ENCODE measurements at regions not wholly inside any gene's neighbourhood (a gene's known extent, or its start where the extent isn't known, plus 50 kb on each side); places are given as distances from the start of the nearest gene placed in this dataset.

DNA sequence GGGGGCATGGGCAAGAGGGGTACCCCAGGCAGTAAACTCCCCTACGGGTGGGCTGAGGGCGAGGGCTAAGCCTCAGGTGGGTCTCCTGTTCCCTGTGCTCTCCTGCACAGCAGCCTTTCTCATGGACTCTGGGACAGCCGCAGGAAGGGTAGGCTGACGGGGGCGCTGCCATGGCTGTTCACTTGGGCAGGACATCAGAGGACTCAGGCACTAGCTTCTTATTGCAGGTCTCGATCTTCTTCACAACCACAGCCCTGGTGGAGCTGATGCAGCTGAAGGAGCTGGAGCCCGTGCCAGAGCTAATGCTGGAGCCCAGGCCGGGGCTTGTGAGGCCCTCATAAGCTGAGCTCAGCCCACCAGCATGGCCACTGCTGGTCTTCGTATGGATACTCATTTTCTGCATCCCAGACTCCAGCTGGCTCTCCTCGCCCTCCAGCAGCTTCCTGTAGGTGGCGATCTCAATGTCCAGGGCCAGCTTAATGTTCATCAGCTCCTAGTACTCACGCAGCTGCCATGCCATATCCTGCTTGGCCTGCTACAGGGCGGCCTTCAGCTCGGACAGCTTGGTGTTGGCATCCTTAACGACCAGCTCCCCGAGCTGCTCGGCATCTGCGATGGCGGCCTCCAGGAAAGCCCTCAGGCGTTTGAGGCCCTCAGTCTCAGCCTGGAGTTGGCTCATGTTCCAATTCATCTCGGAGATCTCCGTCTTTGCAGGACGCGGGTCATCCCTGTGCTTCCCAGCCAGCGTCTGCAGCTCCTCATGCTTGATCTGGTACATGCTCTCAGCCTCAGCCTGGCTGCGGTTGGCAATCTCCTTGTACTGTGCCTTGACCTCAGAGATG lies 359.8 kb upstream of the SETBP1 start:
- H3K36me3 ChIP-seq (ENCODE audit: control insufficient read depth in 2 of 2, insufficient read depth in 1 of 2, low read length in 2 of 2), result no peaks in the 10 kb centered on the region
- H3K27ac ChIP-seq (ENCODE audit: extremely low read depth, low read depth, low read length), result no peak overlapping the region
- ChIA-PET POLR2A (no interaction called here), CTCF (interaction anchor here (0.7 to 2.0 kb wide), 4 partner anchors 23 to 892 kb away, joined by 3 to 7 read pairs (median 3); no protein-coding TSS in a partner anchor)
- H3K4me1 ChIP-seq (ENCODE audit: control insufficient read depth, insufficient read depth, low read length), result no peaks in the 10 kb centered on the region; the same call in 1 of the 2 replicates
- no peak overlapping the region for H3K4me3 ChIP-seq (ENCODE audit: low read depth, low read length)
- H3K9me3 ChIP-seq (ENCODE audit: control insufficient read depth, insufficient read depth, low read depth, low read length), result no peaks in the 10 kb centered on the region
- TF ChIP-seq ZXDB (tag by site-specific recombination; IDR thresholded peaks at IDR 0.05) (no peak), REPIN1 (tag by site-specific recombination; IDR thresholded peaks at IDR 0.05; ENCODE audit: low read depth) (no peak), ZNF221 (tag by site-specific recombination; IDR thresholded peaks at IDR 0.05; ENCODE audit: borderline replicate concordance) (no peak), ZNF548 (tag by site-specific recombination; IDR thresholded peaks at IDR 0.05) (no peak), ZNF292 (tag by site-specific recombination; IDR thresholded peaks at IDR 0.05; ENCODE audit: borderline replicate concordance, low read depth) (no peak), ZNF10 (tag by site-specific recombination; IDR thresholded peaks at IDR 0.05) (no peak), ZNF555 (tag by site-specific recombination; conservative IDR thresholded peaks at IDR 0.05) (no peak), ZEB2 (tag by site-specific recombination; IDR thresholded peaks at IDR 0.05) (no peak), ZNF473 (tag by site-specific recombination; IDR thresholded peaks at IDR 0.05) (no peak), ZNF629 (tag by site-specific recombination; IDR thresholded peaks at IDR 0.05) (no peak), ZNF621 (tag by site-specific recombination; IDR thresholded peaks at IDR 0.05) (no peak), ZNF341 (tag by site-specific recombination; IDR thresholded peaks at IDR 0.05; ENCODE audit: low read depth) (no peak), ZNF791 (tag by site-specific recombination; IDR thresholded peaks at IDR 0.05) (no peak)
- TF ChIP-seq, protein P1, sequence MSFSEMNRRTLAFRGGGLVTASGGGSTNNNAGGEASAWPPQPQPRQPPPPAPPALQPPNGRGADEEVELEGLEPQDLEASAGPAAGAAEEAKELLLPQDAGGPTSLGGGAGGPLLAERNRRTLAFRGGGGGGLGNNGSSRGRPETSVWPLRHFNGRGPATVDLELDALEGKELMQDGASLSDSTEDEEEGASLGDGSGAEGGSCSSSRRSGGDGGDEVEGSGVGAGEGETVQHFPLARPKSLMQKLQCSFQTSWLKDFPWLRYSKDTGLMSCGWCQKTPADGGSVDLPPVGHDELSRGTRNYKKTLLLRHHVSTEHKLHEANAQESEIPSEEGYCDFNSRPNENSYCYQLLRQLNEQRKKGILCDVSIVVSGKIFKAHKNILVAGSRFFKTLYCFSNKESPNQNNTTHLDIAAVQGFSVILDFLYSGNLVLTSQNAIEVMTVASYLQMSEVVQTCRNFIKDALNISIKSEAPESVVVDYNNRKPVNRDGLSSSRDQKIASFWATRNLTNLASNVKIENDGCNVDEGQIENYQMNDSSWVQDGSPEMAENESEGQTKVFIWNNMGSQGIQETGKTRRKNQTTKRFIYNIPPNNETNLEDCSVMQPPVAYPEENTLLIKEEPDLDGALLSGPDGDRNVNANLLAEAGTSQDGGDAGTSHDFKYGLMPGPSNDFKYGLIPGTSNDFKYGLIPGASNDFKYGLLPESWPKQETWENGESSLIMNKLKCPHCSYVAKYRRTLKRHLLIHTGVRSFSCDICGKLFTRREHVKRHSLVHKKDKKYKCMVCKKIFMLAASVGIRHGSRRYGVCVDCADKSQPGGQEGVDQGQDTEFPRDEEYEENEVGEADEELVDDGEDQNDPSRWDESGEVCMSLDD (tag by site-specific recombination; IDR thresholded peaks at IDR 0.05), result no peak

DNA sequence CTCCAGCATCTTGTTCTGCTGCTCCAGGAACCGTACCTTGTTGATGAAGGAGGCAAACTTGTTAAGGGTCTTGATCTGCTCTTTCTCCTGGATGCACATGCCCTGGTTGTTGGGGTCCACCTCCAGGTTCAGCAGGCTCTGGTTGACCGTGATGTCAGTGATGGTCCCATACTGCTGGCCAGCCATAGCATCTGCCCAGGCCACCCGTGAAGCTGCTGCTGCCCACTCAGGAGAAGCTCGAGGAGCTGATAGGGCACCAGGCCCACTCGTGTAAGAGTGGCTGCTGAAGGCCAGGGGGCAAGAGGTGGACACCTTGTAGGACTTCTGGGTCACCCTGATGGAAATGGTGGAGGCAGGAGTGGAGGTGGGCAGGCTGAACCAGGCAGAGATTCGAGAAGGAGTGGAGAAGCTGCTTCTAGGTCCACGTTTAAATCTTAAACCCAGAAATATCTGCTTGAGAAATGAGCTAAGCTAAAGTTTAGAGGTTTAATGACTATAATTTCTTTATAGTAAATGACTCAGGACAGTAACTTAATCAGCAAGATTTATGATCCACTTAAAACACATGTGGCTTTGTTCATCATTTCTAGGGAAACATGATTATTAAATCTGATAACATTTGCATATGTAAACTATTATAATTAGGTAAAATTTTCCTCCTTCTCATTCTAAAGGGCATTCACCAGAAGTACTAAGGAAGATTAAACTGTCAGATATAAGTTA lies 358.7 kb upstream of the SETBP1 start:
- Histone ChIP-seq H3K27ac (ENCODE audit: extremely low read depth, low read depth, low read length) (no peak overlapping the region), H3K4me1 (ENCODE audit: control insufficient read depth, insufficient read depth, low read length) (no peaks in the 10 kb centered on the region; the same call in 1 of the 2 replicates), H3K9me3 (ENCODE audit: control insufficient read depth, insufficient read depth, low read depth, low read length) (no peaks in the 10 kb centered on the region), H3K4me3 (ENCODE audit: low read depth, low read length) (no peak overlapping the region), H3K36me3 (ENCODE audit: control insufficient read depth in 2 of 2, insufficient read depth in 1 of 2, low read length in 2 of 2) (no peaks in the 10 kb centered on the region)
- CTCF ChIA-PET, result interaction anchor here (0.6 to 2.0 kb wide), 3 partner anchors 28 to 701 kb away, joined by 3 to 7 read pairs (median 3); no protein-coding TSS in a partner anchor
- TF ChIP-seq ZNF174 (tag by site-specific recombination; IDR thresholded peaks at IDR 0.05), result no peak
- POLR2A ChIA-PET, result no interaction called here

DNA sequence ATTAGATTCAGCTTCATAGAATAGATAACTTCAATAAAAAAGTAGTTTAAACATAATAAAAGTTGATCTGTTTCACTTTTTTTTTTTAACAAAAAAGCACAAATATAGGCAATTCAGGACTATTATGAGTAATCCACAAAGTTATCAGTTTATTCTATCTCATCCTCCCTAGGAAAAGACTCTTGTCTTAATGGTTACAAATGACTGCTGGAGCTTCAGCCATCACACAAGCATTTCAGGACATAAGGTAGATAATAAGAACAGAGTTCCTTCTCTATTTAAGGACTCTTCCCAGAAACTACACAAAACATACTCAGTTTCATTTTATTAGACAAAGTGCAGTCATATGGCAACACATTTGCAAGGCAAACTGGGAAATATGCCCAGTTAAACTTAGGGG lies 357.6 kb upstream of the SETBP1 start:
- Histone ChIP-seq H3K9me3 (ENCODE audit: control insufficient read depth, insufficient read depth, low read depth, low read length) (no peaks in the 10 kb centered on the region), H3K4me3 (ENCODE audit: low read depth, low read length) (no peak overlapping the region), H3K27ac (ENCODE audit: extremely low read depth, low read depth, low read length) (no peak overlapping the region), H3K36me3 (ENCODE audit: control insufficient read depth in 2 of 2, insufficient read depth in 1 of 2, low read length in 2 of 2) (no peaks in the 10 kb centered on the region), H3K4me1 (ENCODE audit: control insufficient read depth, insufficient read depth, low read length) (no peaks in the 10 kb centered on the region; the same call in 1 of the 2 replicates)
- ChIA-PET CTCF (interaction anchor here (0.9 kb wide), 1 partner anchor 528 kb away, joined by 4 read pairs; no protein-coding TSS in a partner anchor), POLR2A (no interaction called here)
- TF ChIP-seq ZNF530 (tag by site-specific recombination; IDR thresholded peaks at IDR 0.05; ENCODE audit: low read depth) (no peak), ZNF112 (tag by site-specific recombination; IDR thresholded peaks at IDR 0.05) (no peak), EGR2 (tag by site-specific recombination; IDR thresholded peaks at IDR 0.05; ENCODE audit: low read depth) (no peak), HOXC10 (CRISPR knock-in tag; IDR thresholded peaks at IDR 0.05) (no peak), ZNF140 (tag by site-specific recombination; IDR thresholded peaks at IDR 0.05) (no peak), HOXA7 (CRISPR knock-in tag; IDR thresholded peaks at IDR 0.05; ENCODE audit: borderline replicate concordance) (no peak), ZNF76 (tag by site-specific recombination; IDR thresholded peaks at IDR 0.05; ENCODE audit: borderline replicate concordance, low read depth) (no peak), ZNF175 (tag by site-specific recombination; IDR thresholded peaks at IDR 0.05) (no peak), OSR2 (tag by site-specific recombination; IDR thresholded peaks at IDR 0.05) (no peak)
- TF ChIP-seq, protein P2, sequence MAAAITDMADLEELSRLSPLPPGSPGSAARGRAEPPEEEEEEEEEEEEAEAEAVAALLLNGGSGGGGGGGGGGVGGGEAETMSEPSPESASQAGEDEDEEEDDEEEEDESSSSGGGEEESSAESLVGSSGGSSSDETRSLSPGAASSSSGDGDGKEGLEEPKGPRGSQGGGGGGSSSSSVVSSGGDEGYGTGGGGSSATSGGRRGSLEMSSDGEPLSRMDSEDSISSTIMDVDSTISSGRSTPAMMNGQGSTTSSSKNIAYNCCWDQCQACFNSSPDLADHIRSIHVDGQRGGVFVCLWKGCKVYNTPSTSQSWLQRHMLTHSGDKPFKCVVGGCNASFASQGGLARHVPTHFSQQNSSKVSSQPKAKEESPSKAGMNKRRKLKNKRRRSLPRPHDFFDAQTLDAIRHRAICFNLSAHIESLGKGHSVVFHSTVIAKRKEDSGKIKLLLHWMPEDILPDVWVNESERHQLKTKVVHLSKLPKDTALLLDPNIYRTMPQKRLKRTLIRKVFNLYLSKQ (tag by site-specific recombination; IDR thresholded peaks at IDR 0.05; ENCODE audit: borderline replicate concordance), result no peak
- TF ChIP-seq, protein P3, sequence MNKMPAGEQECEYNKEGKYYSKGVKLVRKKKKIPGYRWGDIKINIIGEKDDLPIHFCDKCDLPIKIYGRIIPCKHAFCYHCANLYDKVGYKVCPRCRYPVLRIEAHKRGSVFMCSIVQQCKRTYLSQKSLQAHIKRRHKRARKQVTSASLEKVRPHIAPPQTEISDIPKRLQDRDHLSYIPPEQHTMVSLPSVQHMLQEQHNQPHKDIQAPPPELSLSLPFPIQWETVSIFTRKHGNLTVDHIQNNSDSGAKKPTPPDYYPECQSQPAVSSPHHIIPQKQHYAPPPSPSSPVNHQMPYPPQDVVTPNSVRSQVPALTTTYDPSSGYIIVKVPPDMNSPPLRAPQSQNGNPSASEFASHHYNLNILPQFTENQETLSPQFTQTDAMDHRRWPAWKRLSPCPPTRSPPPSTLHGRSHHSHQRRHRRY (tag by site-specific recombination; IDR thresholded peaks at IDR 0.05), result no peak

Data from HEK293 (cell line).